Heart left ventricle (tissue), 16 donors: ENCODE measurements at regions not wholly inside any gene's neighbourhood (a gene's known extent, or its start where the extent isn't known, plus 50 kb on each side); places are given as distances from the start of the nearest gene placed in this dataset.

Experiments used
- ATAC-seq, 4 donors: fragments of 200-7000 bp; cut with Tn5 transposase; one replicate each; pipeline ENCODE4 v1.9.1; 2020 to 2022; ENCODE audit warnings: moderate library complexity in 4 of 4, mild to moderate bottlenecking in 3 of 4, moderate number of reproducible peaks in 1 of 4
- DNase-seq, 5 donors: peaks; one replicate each; pipeline ENCODE4 v3.0.0-alpha.2; 2020
- H3K27ac ChIP-seq, 12 donors: fragments of 200-600 bp; sonication (generic) in 4 of 12; one replicate each; pipeline versions ENCODE4 v1.5.0 to v1.8.0; 2016 to 2022; ENCODE audit warnings: mild to moderate bottlenecking in 2 of 12
- H3K27me3 ChIP-seq, 9 donors: fragments of 200-600 bp; sonication (generic) in 2 of 9; one replicate each; pipeline versions ENCODE4 v1.5.1 to v1.8.0; 2016 to 2022; ENCODE audit warnings: mild to moderate bottlenecking in 3 of 9
- H3K36me3 ChIP-seq, 9 donors: fragments of 200-600 bp; sonication (generic) in 2 of 9; one replicate each; pipeline versions ENCODE4 v1.5.0 to v1.8.0; 2018 to 2022; ENCODE audit warnings: mild to moderate bottlenecking in 2 of 9
- H3K4me1 ChIP-seq, 12 donors: fragments of 200-600 bp; sonication (generic) in 4 of 12; one replicate each; pipeline versions ENCODE4 v1.5.0 to v1.8.0; 2016 to 2022; ENCODE audit warnings: mild to moderate bottlenecking in 3 of 12
- H3K4me3 ChIP-seq, 12 donors: fragments of 200-600 bp; sonication (generic) in 4 of 12; one replicate each; pipeline versions ENCODE4 v1.5.0 to v1.8.0; 2017 to 2022; ENCODE audit warnings: mild to moderate bottlenecking in 9 of 12, moderate library complexity in 4 of 12
- H3K9me3 ChIP-seq, 12 donors: fragments of 200-600 bp; sonication (generic) in 4 of 12; one replicate each; pipeline versions ENCODE4 v1.5.0 to v1.8.0; 2016 to 2022; ENCODE audit warnings: mild to moderate bottlenecking in 1 of 12
- POLR2A ChIP-seq, 2 donors: fragments of 450-650 bp; IDR thresholded peaks; one replicate each; pipeline ENCODE4 v1.6.1; 2017; ENCODE audit warnings: antibody characterized with exemption in 2 of 2, mild to moderate bottlenecking in 2 of 2, moderate library complexity in 2 of 2
- WGBS, 4 donors: extraction: QIAGEN DNeasy Blood & Tissue Kit in 2 of 4; methylation state at CpG; one replicate each; pipeline versions ENCODE4 v1.1.5 to v1.1.7; 2013 to 2018; 5-methylcytosine and 5-hydroxymethylcytosine counted together
- intact Hi-C, 10 donors: fragments of 100-400 bp; cut with DNase I; formaldehyde crosslinking; loops; one replicate each; pipeline versions ENCODE4 v1.11.1 to v1.14.2; 2022
- TF ChIP-seq, protein P1 (sequence below), 12 donors: fragments of 200-600 bp; sonication (generic) in 4 of 12; IDR thresholded peaks; one replicate each; pipeline versions ENCODE4 v1.5.0 to v1.8.0; 2018 to 2022; ENCODE audit warnings: antibody characterized with exemption in 12 of 12, mild to moderate bottlenecking in 5 of 12
- donor health status: ischemic (EF 13 %, LVEDD 7.1; RV severe dilation, severe dysfunction).
- donor health status: healthy with polysubstance abuse.
- donor health status: DM: no; HTN: yes; CAD: no.
- donor health status: DM: no; HTN: no; CAD: no.
- donor health status: ischemic (EF 25% LVEDD 6.9; RV normal size, moderate dysfunction).
- donor health status: ischemic (EF 25% LVEDD 5.7; RV mildly dilated, moderate dysfunction).
- donor health status: healthy.
- donor health status: DM: yes; HTN: yes; CAD: no.
- donor health status: ischemic (EF 35%, LVEDD 5.7; RV mildly dilated, moderate dysfunction).
- donor health status: nonischemic (EF 11% LVEDD 7.7; RV severe dilation, severe dysfunction).
- donor health status: DM: yes; HTN: yes; CAD: no.
- donor health status: PGD.
- donor health status: ischemic (EF 29% LVEDD 5.4; RV normal size, mild dysfunction).
- donor health status: nonischemic (EF 23%, LVEDD 6.1; RV moderate dilation, normal function).

DNA sequence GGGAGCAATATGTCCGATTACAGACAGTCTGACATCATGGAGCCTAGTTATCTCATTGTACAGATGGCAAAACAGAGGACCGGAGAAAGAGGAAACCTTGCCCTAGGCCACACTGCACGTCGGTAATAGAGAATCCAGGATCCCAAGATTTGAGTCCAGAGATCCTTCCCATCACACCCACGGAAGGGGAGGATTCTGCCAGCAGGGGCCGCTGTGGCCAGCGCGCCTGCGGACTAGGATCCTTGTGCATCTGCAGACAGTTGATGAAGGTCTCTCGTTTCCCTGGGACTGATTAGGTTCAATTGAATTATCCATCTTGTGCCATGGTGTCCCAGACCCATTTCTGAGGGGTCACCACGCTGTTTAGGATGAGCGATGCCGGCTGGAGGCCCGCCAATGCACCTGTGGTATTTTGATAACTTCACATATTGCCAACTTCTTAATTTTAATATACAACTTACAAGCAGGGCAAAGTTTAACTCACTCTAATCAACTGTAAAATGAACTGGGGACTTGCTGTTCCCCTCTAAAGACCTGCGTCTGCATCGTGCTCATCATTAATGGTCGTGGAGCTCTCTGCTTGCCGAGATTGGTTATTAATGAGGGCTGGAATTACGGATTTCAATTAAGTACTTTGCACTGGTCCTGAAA lies 592.7 kb upstream of the BRINP1 start:
- H3K4me1 ChIP-seq: peaks cover 0 to 11% (median 3%) of the 10 kb centered on the region in 12 donors
- H3K36me3 ChIP-seq: no peaks in the 10 kb centered on the region
- TF ChIP-seq, protein P1, sequence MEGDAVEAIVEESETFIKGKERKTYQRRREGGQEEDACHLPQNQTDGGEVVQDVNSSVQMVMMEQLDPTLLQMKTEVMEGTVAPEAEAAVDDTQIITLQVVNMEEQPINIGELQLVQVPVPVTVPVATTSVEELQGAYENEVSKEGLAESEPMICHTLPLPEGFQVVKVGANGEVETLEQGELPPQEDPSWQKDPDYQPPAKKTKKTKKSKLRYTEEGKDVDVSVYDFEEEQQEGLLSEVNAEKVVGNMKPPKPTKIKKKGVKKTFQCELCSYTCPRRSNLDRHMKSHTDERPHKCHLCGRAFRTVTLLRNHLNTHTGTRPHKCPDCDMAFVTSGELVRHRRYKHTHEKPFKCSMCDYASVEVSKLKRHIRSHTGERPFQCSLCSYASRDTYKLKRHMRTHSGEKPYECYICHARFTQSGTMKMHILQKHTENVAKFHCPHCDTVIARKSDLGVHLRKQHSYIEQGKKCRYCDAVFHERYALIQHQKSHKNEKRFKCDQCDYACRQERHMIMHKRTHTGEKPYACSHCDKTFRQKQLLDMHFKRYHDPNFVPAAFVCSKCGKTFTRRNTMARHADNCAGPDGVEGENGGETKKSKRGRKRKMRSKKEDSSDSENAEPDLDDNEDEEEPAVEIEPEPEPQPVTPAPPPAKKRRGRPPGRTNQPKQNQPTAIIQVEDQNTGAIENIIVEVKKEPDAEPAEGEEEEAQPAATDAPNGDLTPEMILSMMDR (IDR thresholded peaks at IDR 0.05): peak; percentile 21 to 65 (median 49)
- no peak for TF ChIP-seq POLR2A (IDR thresholded peaks at IDR 0.05)
- peak in 1 of 4 donors; percentile 42 for ATAC-seq
- no peaks in the 10 kb centered on the region for H3K9me3 ChIP-seq
- 28 to 35% (median 31%) methylated on average over 19 of the region's 19 CpGs for WGBS, 4 donors
- H3K4me3 ChIP-seq: no peak overlapping the region
- peaks cover 0 to 4% (median 0%) of the 10 kb centered on the region in 9 donors for H3K27me3 ChIP-seq
- intact Hi-C loops: loop anchor here in 5 of 10 donors (5.0 to 10.0 kb wide), 3 partner anchors 383 to 515 kb away; no protein-coding TSS in a partner anchor
- H3K27ac ChIP-seq: no peak overlapping the region
- no peak for DNase-seq

DNA sequence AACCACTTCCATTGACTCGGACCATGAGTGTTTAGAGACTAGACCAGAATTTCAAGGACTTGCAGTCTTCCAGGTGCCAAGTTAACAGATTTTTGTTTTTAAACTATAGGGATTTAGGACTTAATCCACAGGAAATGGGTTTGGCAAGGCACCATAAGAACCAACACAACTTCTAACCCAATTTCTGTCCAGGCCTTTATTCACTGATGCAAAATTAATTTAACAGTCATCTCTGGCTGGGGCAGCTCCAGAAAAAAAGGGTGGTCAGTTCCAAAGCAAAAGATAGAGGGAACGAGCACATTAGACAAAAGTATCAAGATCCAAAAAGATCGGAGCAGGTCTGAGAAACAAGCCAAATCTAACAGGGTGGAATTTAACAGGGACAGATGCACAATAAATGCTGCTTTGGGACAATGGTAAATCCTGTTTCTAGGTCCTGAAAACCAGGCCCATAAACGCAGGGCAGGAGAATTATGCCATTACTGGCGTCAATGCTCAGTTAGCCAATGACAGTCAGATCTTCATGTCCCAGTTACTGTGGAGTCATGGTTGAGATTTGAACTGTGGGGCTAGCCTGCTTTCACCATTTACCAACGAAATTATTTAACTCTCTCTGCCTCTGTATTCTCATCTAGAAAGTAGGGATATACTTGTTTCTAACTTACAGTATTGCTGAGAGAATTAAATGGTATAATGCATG lies 590.8 kb upstream of the BRINP1 start:
- H3K9me3 ChIP-seq: no peaks in the 10 kb centered on the region
- peaks cover 0 to 4% (median 0%) of the 10 kb centered on the region in 9 donors for H3K27me3 ChIP-seq
- DNase-seq (no peak), ATAC-seq (peak in 1 of 4 donors; percentile 56)
- 62 to 72% (median 67%) methylated on average over 6 of the region's 6 CpGs for WGBS, 4 donors
- peaks cover 0 to 22% (median 3%) of the 10 kb centered on the region in 12 donors for H3K4me1 ChIP-seq
- H3K36me3 ChIP-seq: no peaks in the 10 kb centered on the region
- H3K27ac ChIP-seq: peak overlapping the region in 2 of 12 donors; percentile 6 to 36
- TF ChIP-seq, protein P1 (IDR thresholded peaks at IDR 0.05): no peak
- TF ChIP-seq POLR2A (IDR thresholded peaks at IDR 0.05): no peak
- intact Hi-C loops: loop anchor here in 5 of 10 donors (5.0 to 10.0 kb wide), 3 partner anchors 385 to 517 kb away; no protein-coding TSS in a partner anchor
- no peak overlapping the region for H3K4me3 ChIP-seq

DNA sequence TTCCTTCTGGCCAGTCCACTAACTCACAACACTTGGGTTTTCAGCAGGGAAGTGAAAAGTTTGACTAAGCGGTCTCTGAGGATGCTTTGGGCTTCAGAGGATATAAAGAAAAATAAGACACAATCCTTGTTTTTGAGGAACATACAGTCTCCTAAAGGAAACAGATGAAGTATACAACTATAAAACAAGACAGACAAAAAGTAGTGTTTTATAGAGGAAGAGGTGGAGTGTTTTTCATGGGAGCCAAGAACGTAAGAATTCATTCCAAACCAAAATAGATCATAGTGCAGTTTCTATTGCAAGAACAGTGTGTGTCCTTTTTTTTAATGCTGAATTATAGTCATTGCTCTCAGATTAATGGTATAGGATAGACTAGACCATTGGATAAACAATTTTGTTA lies 586.9 kb upstream of the BRINP1 start:
- Histone ChIP-seq H3K4me3 (no peak overlapping the region), H3K4me1 (peaks cover 0 to 15% (median 0%) of the 10 kb centered on the region in 12 donors), H3K27ac (peak overlapping the region in 1 of 12 donors; percentile 39), H3K9me3 (no peaks in the 10 kb centered on the region), H3K27me3 (peaks cover 0 to 4% (median 0%) of the 10 kb centered on the region in 9 donors), H3K36me3 (no peaks in the 10 kb centered on the region)
- ATAC-seq (no peak), DNase-seq (no peak)
- intact Hi-C loops: no loop called here
- no peak for TF ChIP-seq POLR2A (IDR thresholded peaks at IDR 0.05)
- TF ChIP-seq, protein P1 (IDR thresholded peaks at IDR 0.05): no peak
- 58 to 66% (median 61%) methylated on average over 2 of the region's 2 CpGs for WGBS, 4 donors

DNA sequence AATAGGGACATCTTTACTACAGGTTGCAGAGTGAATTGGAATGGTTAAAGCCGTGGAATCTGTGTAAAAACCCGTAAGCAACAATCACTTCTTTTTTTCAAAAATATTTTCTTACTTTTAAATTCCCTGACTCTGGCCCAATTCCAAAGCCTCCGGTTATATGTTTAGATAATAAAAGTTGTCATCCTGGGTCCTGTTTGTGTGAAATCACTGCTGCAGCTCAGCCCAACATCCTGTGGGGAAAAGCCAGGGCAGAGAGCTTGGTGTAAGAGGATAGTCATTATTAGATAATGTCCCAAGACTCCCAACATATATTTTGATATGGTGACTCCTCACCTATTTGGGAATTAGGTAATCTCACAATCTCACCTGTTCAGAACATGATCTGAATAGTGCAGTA lies 586.0 kb upstream of the BRINP1 start:
- DNase-seq: no peak
- 48 to 58% (median 52%) methylated on average over 3 of the region's 3 CpGs for WGBS, 4 donors
- no peak overlapping the region for H3K27ac ChIP-seq

More for the DNA sequence above, 586.0 kb upstream of the BRINP1 start:
- Histone ChIP-seq H3K27me3 (peaks cover 0 to 4% (median 0%) of the 10 kb centered on the region in 9 donors), H3K36me3 (no peaks in the 10 kb centered on the region), H3K4me1 (peaks cover 0 to 17% (median 0%) of the 10 kb centered on the region in 12 donors), H3K9me3 (no peaks in the 10 kb centered on the region), H3K4me3 (no peak overlapping the region)
- no peak for ATAC-seq
- intact Hi-C loops: no loop called here
- TF ChIP-seq, protein P1 (IDR thresholded peaks at IDR 0.05): no peak
- TF ChIP-seq POLR2A (IDR thresholded peaks at IDR 0.05): no peak
